Large intestine (tissue), 3 donors: ENCODE measurements at regions not wholly inside any gene's neighbourhood (a gene's known extent, or its start where the extent isn't known, plus 50 kb on each side); places are given as distances from the start of the nearest gene placed in this dataset.
"Not testable (repeated sequence)": the region's sequence is repeated elsewhere in the genome, so short reads cannot be mapped to it uniquely, and the experiment has no call there.

Experiments
- DNase-seq, 2 donors: peaks; one replicate each; pipeline versions ENCODE4 v3.0.0 to v3.0.0-alpha.2; 2013
- H3K27ac ChIP-seq: one replicate; pipeline ENCODE4 v1.5.1; 2013; ENCODE audit warnings: low read length
- H3K27me3 ChIP-seq: 2 replicates; pipeline ENCODE4 v1.6.1; 2013; ENCODE audit warnings: low read length; ENCODE audit not compliant: control insufficient read depth, insufficient read depth
- H3K36me3 ChIP-seq: 2 replicates; pipeline ENCODE4 v1.6.1; 2013; ENCODE audit warnings: low read length; ENCODE audit not compliant: control insufficient read depth, insufficient read depth
- H3K4me1 ChIP-seq: one replicate; pipeline ENCODE4 v1.6.1; 2013; ENCODE audit warnings: low read length; ENCODE audit not compliant: control insufficient read depth, insufficient read depth
- H3K4me3 ChIP-seq: one replicate; pipeline ENCODE4 v1.5.1; 2013; ENCODE audit warnings: low read length
- H3K9me3 ChIP-seq: one replicate; pipeline ENCODE4 v1.6.1; 2013; ENCODE audit warnings: mild to moderate bottlenecking, low read depth, low read length, moderate library complexity; ENCODE audit not compliant: control insufficient read depth
- WGBS: methylation state at CpG from one replicate; pipeline ENCODE4 v1.1.5; 2013; ENCODE audit warnings: low lambda C conversion rate; ENCODE audit not compliant: insufficient coverage; 5-methylcytosine and 5-hydroxymethylcytosine counted together

DNA sequence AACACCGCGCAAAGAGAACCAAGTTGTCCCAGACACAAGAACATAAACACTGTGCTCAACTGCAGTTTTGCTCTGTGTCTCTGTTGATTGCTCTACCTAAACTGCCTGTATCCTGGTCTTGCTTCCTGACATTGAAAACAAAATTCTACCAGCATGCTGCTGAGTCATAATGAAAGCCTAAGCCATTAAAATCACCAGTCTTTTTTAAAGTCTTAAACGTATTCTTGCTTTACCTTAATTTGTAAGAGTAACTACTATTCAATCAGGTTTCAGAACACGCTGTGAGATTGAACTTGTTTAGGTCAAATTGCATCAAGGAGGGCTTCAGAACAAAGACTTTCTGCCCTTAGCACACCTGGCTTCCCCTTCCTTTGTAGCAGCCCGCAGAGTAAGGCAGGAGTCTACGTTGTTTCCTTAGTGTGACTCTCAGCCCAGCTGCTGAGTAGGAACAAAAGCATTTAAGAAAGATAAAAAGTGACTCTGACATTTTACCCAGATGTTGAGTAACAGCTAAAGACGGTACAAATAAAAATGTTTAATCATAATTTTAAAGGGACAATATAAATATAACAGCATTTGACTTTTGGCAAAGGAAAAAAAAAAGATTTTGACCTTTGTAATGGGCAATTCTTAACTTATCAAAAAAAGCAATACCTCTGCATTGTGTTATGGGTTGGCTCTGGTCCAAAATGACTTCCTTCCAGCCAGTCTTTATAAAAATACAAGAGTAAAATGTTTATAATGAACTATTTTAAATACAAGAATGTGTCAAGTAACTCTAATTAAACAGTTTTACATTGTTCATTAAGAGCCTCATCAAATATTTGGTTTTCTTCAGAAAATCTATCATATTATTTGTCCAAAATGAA, 186.9 kb upstream of the ADGRL4 start:
- no peaks in the 10 kb centered on the region for H3K36me3 ChIP-seq
- DNase-seq, result no peak
- no peaks in the 10 kb centered on the region for H3K9me3 ChIP-seq
- no peaks in the 10 kb centered on the region for H3K27me3 ChIP-seq
- no peaks in the 10 kb centered on the region for H3K4me1 ChIP-seq
- 58% methylated on average over 3 of the region's 7 CpGs for WGBS
- no peak overlapping the region for H3K4me3 ChIP-seq
- H3K27ac ChIP-seq, result no peak overlapping the region

GRCh38 chr1:79190074-79190473, 183.5 kb upstream of the ADGRL4 start:
- Histone ChIP-seq H3K27ac (no peak overlapping the region), H3K9me3 (no peaks in the 10 kb centered on the region), H3K4me3 (no peak overlapping the region), H3K27me3 (no peaks in the 10 kb centered on the region), H3K36me3 (no peaks in the 10 kb centered on the region), H3K4me1 (no peaks in the 10 kb centered on the region)
- no peak for DNase-seq
- WGBS, result no CpG with 5 or more reads among the region's 1 CpG

DNA sequence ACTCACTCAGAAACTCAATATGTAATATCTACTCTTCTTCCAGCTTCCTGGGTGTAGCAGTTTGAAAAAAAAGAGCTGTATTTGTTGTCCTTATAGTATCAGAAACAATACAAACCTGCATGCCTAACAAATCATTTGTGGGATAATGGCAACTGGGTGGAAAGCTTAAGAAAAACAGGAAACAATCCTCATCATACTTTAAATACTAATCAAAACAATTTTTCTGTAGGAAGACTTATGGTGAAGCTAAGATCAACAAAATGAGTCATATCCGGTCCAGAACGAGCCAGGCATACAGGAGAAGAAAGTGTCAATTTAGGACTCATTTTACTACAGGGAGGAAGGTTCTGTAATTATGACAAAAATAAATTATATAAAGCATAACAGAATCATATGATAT, 181.8 kb upstream of the ADGRL4 start:
- no peak for DNase-seq
- no peaks in the 10 kb centered on the region for H3K36me3 ChIP-seq
- H3K27me3 ChIP-seq, result no peaks in the 10 kb centered on the region
- H3K4me3 ChIP-seq, result no peak overlapping the region
- no peaks in the 10 kb centered on the region for H3K9me3 ChIP-seq
- 64% methylated on average over 2 of the region's 2 CpGs for WGBS
- H3K4me1 ChIP-seq, result no peaks in the 10 kb centered on the region
- H3K27ac ChIP-seq, result no peak overlapping the region

DNA sequence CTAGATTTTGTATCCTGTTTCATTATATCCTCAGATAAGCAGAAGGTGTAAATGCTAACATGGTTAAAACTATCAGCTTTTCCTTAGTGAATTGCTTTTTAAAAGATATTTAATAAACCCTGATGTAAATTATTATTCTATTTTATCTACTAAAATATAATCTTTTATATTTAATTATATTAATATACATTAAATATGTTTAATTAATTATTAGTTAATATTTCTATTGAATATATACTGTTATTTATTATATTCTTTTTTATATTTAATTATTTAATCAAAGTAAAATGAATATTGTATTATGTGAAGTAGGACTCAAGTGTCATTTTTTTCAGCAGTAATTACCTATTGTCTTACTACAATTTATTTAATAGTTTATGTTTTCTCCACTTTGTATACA, 179.7 kb upstream of the ADGRL4 start:
- no peaks in the 10 kb centered on the region for H3K4me1 ChIP-seq
- no peaks in the 10 kb centered on the region for H3K27me3 ChIP-seq
- DNase-seq, result no peak
- no peaks in the 10 kb centered on the region for H3K36me3 ChIP-seq
- H3K27ac ChIP-seq, result no peak overlapping the region
- no peaks in the 10 kb centered on the region for H3K9me3 ChIP-seq
- no peak overlapping the region for H3K4me3 ChIP-seq

- H3K4me3 ChIP-seq, result no peak overlapping the region
- no peaks in the 10 kb centered on the region for H3K36me3 ChIP-seq
- no peaks in the 10 kb centered on the region for H3K27me3 ChIP-seq
- H3K4me1 ChIP-seq, result no peaks in the 10 kb centered on the region
- DNase-seq, result no peak
- H3K9me3 ChIP-seq, result no peaks in the 10 kb centered on the region
- H3K27ac ChIP-seq, result no peak overlapping the region
- 100% methylated on average over 1 of the region's 1 CpG for WGBS
Measured at GRCh38 chr1:79177844-79178243, 171.3 kb upstream of the ADGRL4 start.

DNA sequence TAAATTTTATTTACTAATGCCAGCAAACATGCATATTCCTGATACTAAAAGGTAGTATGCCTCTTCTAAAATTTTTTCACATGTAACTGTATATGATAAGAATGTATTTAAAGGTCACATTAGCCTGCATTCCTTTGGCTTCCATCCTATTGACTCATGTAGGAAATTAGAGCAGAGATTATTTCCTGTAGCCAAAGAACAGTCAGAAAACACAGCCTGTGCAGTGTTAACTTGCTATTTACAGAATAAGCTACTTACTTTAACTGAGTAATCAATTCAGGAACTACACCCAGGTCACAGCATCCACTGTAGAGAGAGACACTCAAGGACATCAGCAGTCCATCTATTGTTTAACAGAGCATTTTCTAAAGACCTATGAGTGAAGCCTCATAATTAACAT, 154.5 kb upstream of the ADGRL4 start:
- DNase-seq, result no peak
- no peaks in the 10 kb centered on the region for H3K9me3 ChIP-seq

GRCh38 chr1:79155991-79156390, 149.5 kb upstream of the ADGRL4 start:
- Histone ChIP-seq H3K4me3 (no peak overlapping the region), H3K36me3 (no peaks in the 10 kb centered on the region), H3K9me3 (no peaks in the 10 kb centered on the region), H3K27me3 (no peaks in the 10 kb centered on the region), H3K27ac (no peak overlapping the region), H3K4me1 (no peaks in the 10 kb centered on the region)
- DNase-seq, result no peak
- no CpG with 5 or more reads among the region's 1 CpG for WGBS

More for the DNA sequence above, 154.5 kb upstream of the ADGRL4 start:
- Histone ChIP-seq H3K27ac (no peak overlapping the region), H3K4me1 (no peaks in the 10 kb centered on the region), H3K36me3 (no peaks in the 10 kb centered on the region), H3K4me3 (no peak overlapping the region), H3K27me3 (no peaks in the 10 kb centered on the region)

- H3K4me1 ChIP-seq, result no peaks in the 10 kb centered on the region
- WGBS, result 28% methylated on average over 3 of the region's 6 CpGs
Measured at GRCh38 chr1:79151006-79151796, 144.7 kb upstream of the ADGRL4 start.

GRCh38 chr1:79150576-79150975, 144.0 kb upstream of the ADGRL4 start:
- Histone ChIP-seq H3K36me3 (no peaks in the 10 kb centered on the region), H3K27ac (no peak overlapping the region), H3K9me3 (no peaks in the 10 kb centered on the region), H3K4me3 (no peak overlapping the region), H3K27me3 (no peaks in the 10 kb centered on the region), H3K4me1 (no peaks in the 10 kb centered on the region)
- DNase-seq, result no peak
- WGBS, result no CpG with 5 or more reads among the region's 1 CpG

More at GRCh38 chr1:79151006-79151796, 144.7 kb upstream of the ADGRL4 start:
- DNase-seq, result no peak
- Histone ChIP-seq H3K27me3 (no peaks in the 10 kb centered on the region), H3K4me3 (no peak overlapping the region), H3K36me3 (no peaks in the 10 kb centered on the region), H3K9me3 (no peaks in the 10 kb centered on the region), H3K27ac (no peak overlapping the region)

DNA sequence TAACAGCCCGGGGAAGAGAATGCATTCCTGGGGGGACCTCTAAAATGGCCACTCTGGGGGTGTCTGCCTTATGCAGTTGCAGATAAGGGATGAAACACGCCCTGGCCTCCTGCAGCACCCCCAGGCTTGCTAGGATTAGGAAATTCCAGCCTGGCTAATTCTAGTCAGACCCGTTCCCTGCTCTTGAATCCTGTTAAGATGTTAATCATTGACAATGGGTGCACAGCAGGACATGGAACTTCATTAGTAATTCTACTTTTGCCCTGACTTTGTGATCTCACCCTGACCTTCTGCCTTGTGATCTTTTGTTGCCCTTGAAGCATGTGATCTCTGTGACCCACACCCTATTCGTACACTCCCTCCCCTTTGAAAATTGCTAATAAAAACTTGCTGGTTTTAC, 131.7 kb upstream of the ADGRL4 start:
- not testable (repeated sequence) for DNase-seq, H3K4me3 ChIP-seq, H3K27ac ChIP-seq, H3K4me1 ChIP-seq, H3K9me3 ChIP-seq, H3K36me3 ChIP-seq, H3K27me3 ChIP-seq
- WGBS, result no CpG with 5 or more reads among the region's 4 CpGs
